ENCODE measurements at regions not wholly inside any gene's neighbourhood (a gene's known extent, or its start where the extent isn't known, plus 50 kb on each side); places are given as distances from the start of the nearest gene placed in this dataset.

GRCh38 chr5:123865641-123866040 lies 353.7 kb downstream of the CSNK1G3 start:
- TF ChIP-seq CTCF (IDR thresholded peaks at IDR 0.05): no peak
- Histone ChIP-seq H3K4me1 (no peaks in the 10 kb centered on the region), H3K9me3 (no peaks in the 10 kb centered on the region), H3K4me3 (no peak overlapping the region), H3K27me3 (no peaks in the 10 kb centered on the region), H3K36me3 (no peaks in the 10 kb centered on the region), H3K27ac (no peak overlapping the region)
- intact Hi-C loops (cut with DNase I; ENCODE audit: low total_unique reads): no loop called here
- 92 to 96% (median 95%) methylated on average over 8 of the region's 8 CpGs for WGBS, 5 donors
- no peak for DNase-seq

- no peak for TF ChIP-seq POLR2AphosphoS5 (IDR thresholded peaks at IDR 0.05)
- no peak for TF ChIP-seq POLR2A (IDR thresholded peaks at IDR 0.05)
- TF ChIP-seq EP300 (IDR thresholded peaks at IDR 0.05): no peak
- no peak for TF ChIP-seq CTCF (IDR thresholded peaks at IDR 0.05)
- no peaks in the 10 kb centered on the region for H3K9me3 ChIP-seq
- intact Hi-C loops (cut with DNase I; ENCODE audit: low total_unique reads): no loop called here
Observed at GRCh38 chr5:123864578-123864977, 352.6 kb downstream of the CSNK1G3 start.

GRCh38 chr5:123858938-123859337 lies 347.0 kb downstream of the CSNK1G3 start:
- Histone ChIP-seq H3K36me3 (no peaks in the 10 kb centered on the region), H3K27ac (no peak overlapping the region), H3K4me3 (no peak overlapping the region), H3K27me3 (no peaks in the 10 kb centered on the region), H3K9me3 (no peaks in the 10 kb centered on the region), H3K4me1 (no peaks in the 10 kb centered on the region)
- no peak for DNase-seq
- WGBS, 5 donors: 76 to 93% (median 78%) methylated on average over 1 of the region's 1 CpG
- TF ChIP-seq EP300 (IDR thresholded peaks at IDR 0.05) (no peak), POLR2A (IDR thresholded peaks at IDR 0.05) (no peak), POLR2AphosphoS5 (IDR thresholded peaks at IDR 0.05) (no peak), CTCF (IDR thresholded peaks at IDR 0.05) (no peak)
- intact Hi-C loops (cut with DNase I; ENCODE audit: low total_unique reads): no loop called here

More at GRCh38 chr5:123864578-123864977, 352.6 kb downstream of the CSNK1G3 start:
- 75 to 91% (median 82%) methylated on average over 1 of the region's 1 CpG for WGBS, 5 donors
- DNase-seq: no peak
- no peaks in the 10 kb centered on the region for H3K4me1 ChIP-seq
- H3K27ac ChIP-seq: no peak overlapping the region
- no peak overlapping the region for H3K4me3 ChIP-seq
- H3K27me3 ChIP-seq: no peaks in the 10 kb centered on the region
- H3K36me3 ChIP-seq: no peaks in the 10 kb centered on the region

DNA sequence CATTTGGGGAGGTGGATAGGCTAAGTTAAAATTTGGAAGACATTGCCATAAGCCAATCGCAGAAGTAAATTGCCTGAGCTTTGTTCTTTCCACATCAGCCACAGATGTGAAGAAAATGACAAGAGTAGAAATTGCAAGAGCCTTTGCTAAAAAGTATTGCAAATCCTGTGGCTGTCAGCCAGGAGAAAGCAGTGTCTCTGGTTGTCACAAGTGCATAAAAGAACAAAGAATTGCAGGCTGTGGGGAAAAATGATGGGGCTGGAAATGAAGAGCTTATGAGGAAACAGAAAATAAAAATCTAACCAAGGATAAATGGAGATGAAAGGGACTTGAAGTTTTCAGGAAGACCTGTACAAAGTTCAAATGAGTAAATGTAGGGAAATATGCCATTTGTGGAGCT lies 344.8 kb downstream of the CSNK1G3 start:
- no peaks in the 10 kb centered on the region for H3K4me1 ChIP-seq
- no peak overlapping the region for H3K27ac ChIP-seq
- DNase-seq: no peak
- H3K9me3 ChIP-seq: no peaks in the 10 kb centered on the region
- no peaks in the 10 kb centered on the region for H3K36me3 ChIP-seq
- intact Hi-C loops (cut with DNase I; ENCODE audit: low total_unique reads): no loop called here
- TF ChIP-seq POLR2AphosphoS5 (IDR thresholded peaks at IDR 0.05) (no peak), CTCF (IDR thresholded peaks at IDR 0.05) (no peak), EP300 (IDR thresholded peaks at IDR 0.05) (no peak), POLR2A (IDR thresholded peaks at IDR 0.05) (no peak)
- 71 to 92% (median 75%) methylated on average over 1 of the region's 1 CpG for WGBS, 5 donors
- no peak overlapping the region for H3K4me3 ChIP-seq
- H3K27me3 ChIP-seq: no peaks in the 10 kb centered on the region

- no peak overlapping the region for H3K27ac ChIP-seq
- no peaks in the 10 kb centered on the region for H3K27me3 ChIP-seq
- H3K36me3 ChIP-seq: no peaks in the 10 kb centered on the region
- H3K4me3 ChIP-seq: no peak overlapping the region
- TF ChIP-seq POLR2AphosphoS5 (IDR thresholded peaks at IDR 0.05) (no peak), CTCF (IDR thresholded peaks at IDR 0.05) (no peak), POLR2A (IDR thresholded peaks at IDR 0.05) (no peak), EP300 (IDR thresholded peaks at IDR 0.05) (no peak)
- peak in 1 of 2 donors; percentile 6 for DNase-seq
- intact Hi-C loops (cut with DNase I; ENCODE audit: low total_unique reads): no loop called here
- H3K9me3 ChIP-seq: peaks cover 0 to 2% (median 0%) of the 10 kb centered on the region in 4 donors
- no peaks in the 10 kb centered on the region for H3K4me1 ChIP-seq
Observed at GRCh38 chr5:123855609-123856008, 343.6 kb downstream of the CSNK1G3 start.

All from stomach (tissue), 8 donors.